GM23338 (cell line): ENCODE measurements at regions not wholly inside any gene's neighbourhood (a gene's known extent, or its start where the extent isn't known, plus 50 kb on each side); places are given as distances from the start of the nearest gene placed in this dataset.

Source experiments
- ATAC-seq: fragments of 200-7000 bp; cut with Tn5 transposase; 3 replicates; pipeline ENCODE4 v1.9.1; 2020
- DNase-seq: peaks from one replicate; pipeline ENCODE4 v3.0.0-alpha.2; 2015; ENCODE audit warnings: low spot score
- H2AFZ ChIP-seq: fragments of 200-600 bp; sonication (generic); 2 replicates; pipeline ENCODE4 v1.8.0; 2016; ENCODE audit warnings: antibody characterized with exemption, mild to moderate bottlenecking, moderate library complexity
- H3F3A ChIP-seq: fragments of 200-600 bp; sonication (generic); replicated peaks from 2 replicates; pipeline ENCODE4 v1.8.0; 2017; ENCODE audit warnings: antibody characterized with exemption, mixed run types, low read depth
- H3K27ac ChIP-seq: fragments of 200-600 bp; sonication (generic); 2 replicates; pipeline ENCODE4 v1.6.1; 2016; ENCODE audit warnings: low read depth
- H3K27me3 ChIP-seq: fragments of 200-600 bp; sonication (generic); 2 replicates; pipeline ENCODE4 v1.8.0; 2016; ENCODE audit warnings: mild to moderate bottlenecking, mixed run types, moderate library complexity; ENCODE audit not compliant: insufficient read depth
- H3K36me3 ChIP-seq: fragments of 200-600 bp; sonication (generic); 2 replicates; pipeline ENCODE4 v1.8.0; 2016; ENCODE audit warnings: mild to moderate bottlenecking; ENCODE audit not compliant: insufficient read depth
- H3K4me1 ChIP-seq: fragments of 200-600 bp; sonication (generic); 2 replicates; pipeline ENCODE4 v1.8.0; 2016; ENCODE audit warnings: mild to moderate bottlenecking, moderate library complexity; ENCODE audit not compliant: insufficient read depth
- H3K4me2 ChIP-seq: fragments of 200-600 bp; sonication (generic); 2 replicates; pipeline ENCODE4 v1.7.1; 2017; ENCODE audit warnings: mixed run types
- H3K4me3 ChIP-seq: fragments of 200-600 bp; sonication (generic); 2 replicates; pipeline ENCODE4 v1.6.1; 2016; ENCODE audit warnings: mixed run types
- H3K79me2 ChIP-seq: fragments of 200-600 bp; sonication (generic); replicated peaks from 2 replicates; pipeline ENCODE4 v1.8.0; 2017; ENCODE audit warnings: mild to moderate bottlenecking; ENCODE audit not compliant: insufficient read depth
- H3K9me2 ChIP-seq: fragments of 200-600 bp; sonication (generic); 2 replicates; pipeline ENCODE4 v1.8.0; 2017; ENCODE audit not compliant: insufficient read depth
- H4K20me1 ChIP-seq: fragments of 200-600 bp; sonication (generic); replicated peaks from 2 replicates; pipeline ENCODE4 v1.8.0; 2017; ENCODE audit warnings: mild to moderate bottlenecking; ENCODE audit not compliant: insufficient read depth
- H3K27ac Mint-ChIP-seq: 2 replicates; pipeline ENCODE4 v1.8.0; 2020; ENCODE audit warnings: inconsistent platforms, mild to moderate bottlenecking, moderate library complexity, mixed read lengths
- H3K27me3 Mint-ChIP-seq: 3 replicates; pipeline ENCODE4 v1.8.0; 2022; ENCODE audit warnings: low read depth, mild to moderate bottlenecking, moderate library complexity, mixed read lengths, inconsistent platforms; ENCODE audit not compliant: insufficient read depth, poor library complexity
- H3K36me3 Mint-ChIP-seq: 3 replicates; pipeline ENCODE4 v1.8.0; 2021; ENCODE audit warnings: low read depth, mild to moderate bottlenecking, inconsistent platforms, moderate library complexity, mixed read lengths
- H3K4me1 Mint-ChIP-seq: 3 replicates; pipeline ENCODE4 v1.8.0; 2020; ENCODE audit warnings: mild to moderate bottlenecking, inconsistent platforms, mixed read lengths
- H3K4me3 Mint-ChIP-seq: 3 replicates; pipeline ENCODE4 v1.8.0; 2021; ENCODE audit warnings: moderate library complexity, mild to moderate bottlenecking, inconsistent platforms, mixed read lengths
- H3K9me3 Mint-ChIP-seq: 3 replicates; pipeline ENCODE4 v1.8.0; 2020; ENCODE audit warnings: moderate library complexity, mild to moderate bottlenecking, inconsistent platforms, mixed read lengths
- CREB1 ChIP-seq: fragments of 250-450 bp; sonication (Bioruptor Pico); IDR thresholded peaks from 2 replicates; pipeline ENCODE4 v1.5.0; 2020; ENCODE audit warnings: low read depth, mild to moderate bottlenecking, moderate library complexity
- CTCF ChIP-seq, 2 experiments: fragments of 200-600 bp in 1 of 2; sonication (generic) in 1 of 2; conservative IDR thresholded peaks; 2 replicates each; pipeline versions ENCODE4 v1.5.1 to v1.6.1; 2016 to 2017; ENCODE audit warnings: antibody characterized with exemption in 2 of 2, low read depth in 2 of 2, mild to moderate bottlenecking in 2 of 2, moderate library complexity in 1 of 2
- EZH2 ChIP-seq: fragments of 200-600 bp; sonication (generic); IDR thresholded peaks from one replicate; pipeline ENCODE4 v1.8.0; 2017; ENCODE audit warnings: antibody characterized with exemption, mild to moderate bottlenecking, low read depth; ENCODE audit not compliant: unreplicated experiment
- EZH2phosphoT487 ChIP-seq: fragments of 200-600 bp; sonication (generic); IDR thresholded peaks from one replicate; pipeline ENCODE4 v1.8.1; 2018; ENCODE audit warnings: antibody characterized with exemption; ENCODE audit not compliant: unreplicated experiment
- NANOG ChIP-seq: IDR thresholded peaks from 2 replicates; pipeline ENCODE4 v1.6.1; 2016; ENCODE audit warnings: antibody characterized with exemption, borderline replicate concordance
- POLR2AphosphoS5 ChIP-seq: IDR thresholded peaks from 2 replicates; pipeline ENCODE4 v1.6.1; 2016; ENCODE audit warnings: antibody characterized with exemption, low read depth
- REST ChIP-seq: IDR thresholded peaks from one replicate; pipeline ENCODE4 v1.6.1; 2018; ENCODE audit warnings: antibody characterized with exemption; ENCODE audit not compliant: unreplicated experiment
- STAT1 ChIP-seq: IDR thresholded peaks from one replicate; pipeline ENCODE4 v1.6.1; 2016; ENCODE audit warnings: antibody characterized with exemption; ENCODE audit not compliant: unreplicated experiment
- ZNF114 ChIP-seq: fragments of 250-450 bp; sonication (Bioruptor Pico); IDR thresholded peaks from 2 replicates; pipeline ENCODE4 v1.5.0; 2020; ENCODE audit warnings: mild to moderate bottlenecking, moderate library complexity
- ZNF331 ChIP-seq: fragments of 250-450 bp; sonication (Bioruptor Pico); IDR thresholded peaks from 2 replicates; pipeline ENCODE4 v1.5.0; 2020; ENCODE audit warnings: low read depth, mild to moderate bottlenecking, moderate library complexity

- TF ChIP-seq STAT1 (no peak), CTCF (conservative IDR thresholded peaks at IDR 0.05; ENCODE audit: low read depth in 2 of 2) (no peak), ZNF114 (CRISPR knock-in tag) (no peak), ZNF331 (no peak)
Observed at GRCh38 chr6:121639021-121639420, 203.6 kb downstream of the GJA1 start (continued).

GRCh38 chr6:121641158-121641557 lies 205.7 kb downstream of the GJA1 start:
- Histone ChIP-seq H3K4me1 (no peaks in the 10 kb centered on the region), H2AFZ (no peak overlapping the region), H3K36me3 (peaks cover 5% of the 10 kb centered on the region), H4K20me1 (no peaks in the 10 kb centered on the region), H3K4me2 (no peak overlapping the region), H3K4me3 (no peak overlapping the region), H3K27ac (no peak overlapping the region), H3F3A (no peaks in the 10 kb centered on the region), H3K9me2 (0 out of 2 replicates have a peak, but pooled peaks cover 4% of the 10 kb centered on the region), H3K79me2 (no peaks in the 10 kb centered on the region), H3K27me3 (no peaks in the 10 kb centered on the region)
- DNase-seq (no peak), ATAC-seq (no peak)
- no peak for TF ChIP-seq REST
- no peak for TF ChIP-seq ZNF331
- TF ChIP-seq STAT1, result no peak
- TF ChIP-seq CTCF (conservative IDR thresholded peaks at IDR 0.05; ENCODE audit: low read depth in 2 of 2), result no peak
- TF ChIP-seq NANOG, result no peak
- no peak for TF ChIP-seq EZH2
- TF ChIP-seq POLR2AphosphoS5, result no peak
- TF ChIP-seq CREB1 (CRISPR knock-in tag), result no peak
- TF ChIP-seq EZH2phosphoT487, result no peak
- no peak for TF ChIP-seq ZNF114 (CRISPR knock-in tag)
- Mint-ChIP-seq H3K4me1 (no peaks in the 10 kb centered on the region), H3K27me3 (no peaks in the 10 kb centered on the region), H3K27ac (no peak overlapping the region), H3K36me3 (peaks cover 56% of the 10 kb centered on the region), H3K4me3 (no peak overlapping the region), H3K9me3 (peaks cover 27% of the 10 kb centered on the region)
